GM23338 (cell line): ENCODE measurements at regions not wholly inside any gene's neighbourhood (a gene's known extent, or its start where the extent isn't known, plus 50 kb on each side); places are given as distances from the start of the nearest gene placed in this dataset.

Experiments used
- ATAC-seq: fragments of 200-7000 bp; cut with Tn5 transposase; 3 replicates; pipeline ENCODE4 v1.9.1; 2020
- DNase-seq: peaks from one replicate; pipeline ENCODE4 v3.0.0-alpha.2; 2015; ENCODE audit warnings: low spot score
- H2AFZ ChIP-seq: fragments of 200-600 bp; sonication (generic); 2 replicates; pipeline ENCODE4 v1.8.0; 2016; ENCODE audit warnings: antibody characterized with exemption, mild to moderate bottlenecking, moderate library complexity
- H3F3A ChIP-seq: fragments of 200-600 bp; sonication (generic); replicated peaks from 2 replicates; pipeline ENCODE4 v1.8.0; 2017; ENCODE audit warnings: antibody characterized with exemption, mixed run types, low read depth
- H3K27ac ChIP-seq: fragments of 200-600 bp; sonication (generic); 2 replicates; pipeline ENCODE4 v1.6.1; 2016; ENCODE audit warnings: low read depth
- H3K27me3 ChIP-seq: fragments of 200-600 bp; sonication (generic); 2 replicates; pipeline ENCODE4 v1.8.0; 2016; ENCODE audit warnings: mild to moderate bottlenecking, mixed run types, moderate library complexity; ENCODE audit not compliant: insufficient read depth
- H3K36me3 ChIP-seq: fragments of 200-600 bp; sonication (generic); 2 replicates; pipeline ENCODE4 v1.8.0; 2016; ENCODE audit warnings: mild to moderate bottlenecking; ENCODE audit not compliant: insufficient read depth
- H3K4me1 ChIP-seq: fragments of 200-600 bp; sonication (generic); 2 replicates; pipeline ENCODE4 v1.8.0; 2016; ENCODE audit warnings: mild to moderate bottlenecking, moderate library complexity; ENCODE audit not compliant: insufficient read depth
- H3K4me2 ChIP-seq: fragments of 200-600 bp; sonication (generic); 2 replicates; pipeline ENCODE4 v1.7.1; 2017; ENCODE audit warnings: mixed run types
- H3K4me3 ChIP-seq: fragments of 200-600 bp; sonication (generic); 2 replicates; pipeline ENCODE4 v1.6.1; 2016; ENCODE audit warnings: mixed run types
- H3K79me2 ChIP-seq: fragments of 200-600 bp; sonication (generic); replicated peaks from 2 replicates; pipeline ENCODE4 v1.8.0; 2017; ENCODE audit warnings: mild to moderate bottlenecking; ENCODE audit not compliant: insufficient read depth
- H3K9me2 ChIP-seq: fragments of 200-600 bp; sonication (generic); 2 replicates; pipeline ENCODE4 v1.8.0; 2017; ENCODE audit not compliant: insufficient read depth
- H4K20me1 ChIP-seq: fragments of 200-600 bp; sonication (generic); replicated peaks from 2 replicates; pipeline ENCODE4 v1.8.0; 2017; ENCODE audit warnings: mild to moderate bottlenecking; ENCODE audit not compliant: insufficient read depth
- H3K27ac Mint-ChIP-seq: 2 replicates; pipeline ENCODE4 v1.8.0; 2020; ENCODE audit warnings: inconsistent platforms, mild to moderate bottlenecking, moderate library complexity, mixed read lengths
- H3K27me3 Mint-ChIP-seq: 3 replicates; pipeline ENCODE4 v1.8.0; 2022; ENCODE audit warnings: low read depth, mild to moderate bottlenecking, moderate library complexity, mixed read lengths, inconsistent platforms; ENCODE audit not compliant: insufficient read depth, poor library complexity
- H3K36me3 Mint-ChIP-seq: 3 replicates; pipeline ENCODE4 v1.8.0; 2021; ENCODE audit warnings: low read depth, mild to moderate bottlenecking, inconsistent platforms, moderate library complexity, mixed read lengths
- H3K4me1 Mint-ChIP-seq: 3 replicates; pipeline ENCODE4 v1.8.0; 2020; ENCODE audit warnings: mild to moderate bottlenecking, inconsistent platforms, mixed read lengths
- H3K4me3 Mint-ChIP-seq: 3 replicates; pipeline ENCODE4 v1.8.0; 2021; ENCODE audit warnings: moderate library complexity, mild to moderate bottlenecking, inconsistent platforms, mixed read lengths
- H3K9me3 Mint-ChIP-seq: 3 replicates; pipeline ENCODE4 v1.8.0; 2020; ENCODE audit warnings: moderate library complexity, mild to moderate bottlenecking, inconsistent platforms, mixed read lengths
- CREB1 ChIP-seq: fragments of 250-450 bp; sonication (Bioruptor Pico); IDR thresholded peaks from 2 replicates; pipeline ENCODE4 v1.5.0; 2020; ENCODE audit warnings: low read depth, mild to moderate bottlenecking, moderate library complexity
- EZH2 ChIP-seq: fragments of 200-600 bp; sonication (generic); IDR thresholded peaks from one replicate; pipeline ENCODE4 v1.8.0; 2017; ENCODE audit warnings: antibody characterized with exemption, mild to moderate bottlenecking, low read depth; ENCODE audit not compliant: unreplicated experiment
- EZH2phosphoT487 ChIP-seq: fragments of 200-600 bp; sonication (generic); IDR thresholded peaks from one replicate; pipeline ENCODE4 v1.8.1; 2018; ENCODE audit warnings: antibody characterized with exemption; ENCODE audit not compliant: unreplicated experiment
- JUNB ChIP-seq: IDR thresholded peaks from one replicate; pipeline ENCODE4 v1.6.1; 2016; ENCODE audit warnings: antibody characterized with exemption; ENCODE audit not compliant: unreplicated experiment
- NANOG ChIP-seq: IDR thresholded peaks from 2 replicates; pipeline ENCODE4 v1.6.1; 2016; ENCODE audit warnings: antibody characterized with exemption, borderline replicate concordance
- POLR2AphosphoS5 ChIP-seq: IDR thresholded peaks from 2 replicates; pipeline ENCODE4 v1.6.1; 2016; ENCODE audit warnings: antibody characterized with exemption, low read depth
- STAT1 ChIP-seq: IDR thresholded peaks from one replicate; pipeline ENCODE4 v1.6.1; 2016; ENCODE audit warnings: antibody characterized with exemption; ENCODE audit not compliant: unreplicated experiment
- ZNF114 ChIP-seq: fragments of 250-450 bp; sonication (Bioruptor Pico); IDR thresholded peaks from 2 replicates; pipeline ENCODE4 v1.5.0; 2020; ENCODE audit warnings: mild to moderate bottlenecking, moderate library complexity
- ZNF331 ChIP-seq: fragments of 250-450 bp; sonication (Bioruptor Pico); IDR thresholded peaks from 2 replicates; pipeline ENCODE4 v1.5.0; 2020; ENCODE audit warnings: low read depth, mild to moderate bottlenecking, moderate library complexity
- TF ChIP-seq, protein P1 (sequence below), 2 experiments: fragments of 200-600 bp in 1 of 2; sonication (generic) in 1 of 2; conservative IDR thresholded peaks; 2 replicates each; pipeline versions ENCODE4 v1.5.1 to v1.6.1; 2016 to 2017; ENCODE audit warnings: antibody characterized with exemption in 2 of 2, low read depth in 2 of 2, mild to moderate bottlenecking in 2 of 2, moderate library complexity in 1 of 2
- TF ChIP-seq, protein P2 (sequence below): fragments of 250-450 bp; sonication (Bioruptor Pico); IDR thresholded peaks from 2 replicates; pipeline ENCODE4 v1.5.0; 2020; ENCODE audit warnings: mild to moderate bottlenecking, moderate library complexity
- TF ChIP-seq, protein P3 (sequence below): IDR thresholded peaks from one replicate; pipeline ENCODE4 v1.6.1; 2018; ENCODE audit warnings: antibody characterized with exemption; ENCODE audit not compliant: unreplicated experiment
- TF ChIP-seq, protein P4 (sequence below): IDR thresholded peaks from 2 replicates; pipeline ENCODE4 v1.6.1; 2016; ENCODE audit warnings: antibody characterized with exemption

DNA sequence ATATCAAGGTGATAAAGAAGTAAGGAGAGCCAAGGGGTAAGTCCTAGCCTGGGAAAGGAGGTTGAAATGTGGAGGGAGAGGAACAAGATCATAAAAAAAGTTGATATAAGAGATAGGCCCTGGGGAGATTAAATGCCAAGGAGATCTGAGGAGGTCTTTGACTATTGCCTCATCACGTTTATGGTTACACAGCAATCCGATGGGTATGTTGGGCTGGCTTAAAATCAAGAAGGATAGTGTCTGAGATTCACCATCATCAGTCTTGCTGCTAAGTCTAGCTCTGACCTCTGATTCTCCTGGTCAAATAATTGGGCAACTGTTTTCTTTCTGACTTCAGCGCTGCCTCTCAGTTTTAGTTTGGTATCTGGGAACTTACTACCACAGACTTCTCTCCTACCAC is 416.3 kb downstream of the GPATCH2 start:
- H3K27me3 ChIP-seq = no peaks in the 10 kb centered on the region
- Mint-ChIP-seq H3K4me1 (no peaks in the 10 kb centered on the region), H3K4me3 (no peak overlapping the region)

More for the DNA sequence above, 416.3 kb downstream of the GPATCH2 start:
- Histone ChIP-seq H3K27ac (no peak overlapping the region), H4K20me1 (no peaks in the 10 kb centered on the region), H3K4me1 (no peaks in the 10 kb centered on the region), H3F3A (no peaks in the 10 kb centered on the region), H2AFZ (no peak overlapping the region), H3K36me3 (no peaks in the 10 kb centered on the region), H3K4me3 (no peak overlapping the region), H3K4me2 (no peak overlapping the region), H3K79me2 (no peaks in the 10 kb centered on the region), H3K9me2 (no peaks in the 10 kb centered on the region)
- Mint-ChIP-seq H3K36me3 (no peaks in the 10 kb centered on the region), H3K27ac (no peak overlapping the region), H3K27me3 (no peaks in the 10 kb centered on the region), H3K9me3 (no peaks in the 10 kb centered on the region)
- ATAC-seq (no peak), DNase-seq (no peak)
- TF ChIP-seq EZH2phosphoT487 = no peak
- TF ChIP-seq, protein P1, sequence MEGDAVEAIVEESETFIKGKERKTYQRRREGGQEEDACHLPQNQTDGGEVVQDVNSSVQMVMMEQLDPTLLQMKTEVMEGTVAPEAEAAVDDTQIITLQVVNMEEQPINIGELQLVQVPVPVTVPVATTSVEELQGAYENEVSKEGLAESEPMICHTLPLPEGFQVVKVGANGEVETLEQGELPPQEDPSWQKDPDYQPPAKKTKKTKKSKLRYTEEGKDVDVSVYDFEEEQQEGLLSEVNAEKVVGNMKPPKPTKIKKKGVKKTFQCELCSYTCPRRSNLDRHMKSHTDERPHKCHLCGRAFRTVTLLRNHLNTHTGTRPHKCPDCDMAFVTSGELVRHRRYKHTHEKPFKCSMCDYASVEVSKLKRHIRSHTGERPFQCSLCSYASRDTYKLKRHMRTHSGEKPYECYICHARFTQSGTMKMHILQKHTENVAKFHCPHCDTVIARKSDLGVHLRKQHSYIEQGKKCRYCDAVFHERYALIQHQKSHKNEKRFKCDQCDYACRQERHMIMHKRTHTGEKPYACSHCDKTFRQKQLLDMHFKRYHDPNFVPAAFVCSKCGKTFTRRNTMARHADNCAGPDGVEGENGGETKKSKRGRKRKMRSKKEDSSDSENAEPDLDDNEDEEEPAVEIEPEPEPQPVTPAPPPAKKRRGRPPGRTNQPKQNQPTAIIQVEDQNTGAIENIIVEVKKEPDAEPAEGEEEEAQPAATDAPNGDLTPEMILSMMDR (conservative IDR thresholded peaks at IDR 0.05; ENCODE audit: low read depth in 2 of 2) = no peak
- TF ChIP-seq, protein P2, sequence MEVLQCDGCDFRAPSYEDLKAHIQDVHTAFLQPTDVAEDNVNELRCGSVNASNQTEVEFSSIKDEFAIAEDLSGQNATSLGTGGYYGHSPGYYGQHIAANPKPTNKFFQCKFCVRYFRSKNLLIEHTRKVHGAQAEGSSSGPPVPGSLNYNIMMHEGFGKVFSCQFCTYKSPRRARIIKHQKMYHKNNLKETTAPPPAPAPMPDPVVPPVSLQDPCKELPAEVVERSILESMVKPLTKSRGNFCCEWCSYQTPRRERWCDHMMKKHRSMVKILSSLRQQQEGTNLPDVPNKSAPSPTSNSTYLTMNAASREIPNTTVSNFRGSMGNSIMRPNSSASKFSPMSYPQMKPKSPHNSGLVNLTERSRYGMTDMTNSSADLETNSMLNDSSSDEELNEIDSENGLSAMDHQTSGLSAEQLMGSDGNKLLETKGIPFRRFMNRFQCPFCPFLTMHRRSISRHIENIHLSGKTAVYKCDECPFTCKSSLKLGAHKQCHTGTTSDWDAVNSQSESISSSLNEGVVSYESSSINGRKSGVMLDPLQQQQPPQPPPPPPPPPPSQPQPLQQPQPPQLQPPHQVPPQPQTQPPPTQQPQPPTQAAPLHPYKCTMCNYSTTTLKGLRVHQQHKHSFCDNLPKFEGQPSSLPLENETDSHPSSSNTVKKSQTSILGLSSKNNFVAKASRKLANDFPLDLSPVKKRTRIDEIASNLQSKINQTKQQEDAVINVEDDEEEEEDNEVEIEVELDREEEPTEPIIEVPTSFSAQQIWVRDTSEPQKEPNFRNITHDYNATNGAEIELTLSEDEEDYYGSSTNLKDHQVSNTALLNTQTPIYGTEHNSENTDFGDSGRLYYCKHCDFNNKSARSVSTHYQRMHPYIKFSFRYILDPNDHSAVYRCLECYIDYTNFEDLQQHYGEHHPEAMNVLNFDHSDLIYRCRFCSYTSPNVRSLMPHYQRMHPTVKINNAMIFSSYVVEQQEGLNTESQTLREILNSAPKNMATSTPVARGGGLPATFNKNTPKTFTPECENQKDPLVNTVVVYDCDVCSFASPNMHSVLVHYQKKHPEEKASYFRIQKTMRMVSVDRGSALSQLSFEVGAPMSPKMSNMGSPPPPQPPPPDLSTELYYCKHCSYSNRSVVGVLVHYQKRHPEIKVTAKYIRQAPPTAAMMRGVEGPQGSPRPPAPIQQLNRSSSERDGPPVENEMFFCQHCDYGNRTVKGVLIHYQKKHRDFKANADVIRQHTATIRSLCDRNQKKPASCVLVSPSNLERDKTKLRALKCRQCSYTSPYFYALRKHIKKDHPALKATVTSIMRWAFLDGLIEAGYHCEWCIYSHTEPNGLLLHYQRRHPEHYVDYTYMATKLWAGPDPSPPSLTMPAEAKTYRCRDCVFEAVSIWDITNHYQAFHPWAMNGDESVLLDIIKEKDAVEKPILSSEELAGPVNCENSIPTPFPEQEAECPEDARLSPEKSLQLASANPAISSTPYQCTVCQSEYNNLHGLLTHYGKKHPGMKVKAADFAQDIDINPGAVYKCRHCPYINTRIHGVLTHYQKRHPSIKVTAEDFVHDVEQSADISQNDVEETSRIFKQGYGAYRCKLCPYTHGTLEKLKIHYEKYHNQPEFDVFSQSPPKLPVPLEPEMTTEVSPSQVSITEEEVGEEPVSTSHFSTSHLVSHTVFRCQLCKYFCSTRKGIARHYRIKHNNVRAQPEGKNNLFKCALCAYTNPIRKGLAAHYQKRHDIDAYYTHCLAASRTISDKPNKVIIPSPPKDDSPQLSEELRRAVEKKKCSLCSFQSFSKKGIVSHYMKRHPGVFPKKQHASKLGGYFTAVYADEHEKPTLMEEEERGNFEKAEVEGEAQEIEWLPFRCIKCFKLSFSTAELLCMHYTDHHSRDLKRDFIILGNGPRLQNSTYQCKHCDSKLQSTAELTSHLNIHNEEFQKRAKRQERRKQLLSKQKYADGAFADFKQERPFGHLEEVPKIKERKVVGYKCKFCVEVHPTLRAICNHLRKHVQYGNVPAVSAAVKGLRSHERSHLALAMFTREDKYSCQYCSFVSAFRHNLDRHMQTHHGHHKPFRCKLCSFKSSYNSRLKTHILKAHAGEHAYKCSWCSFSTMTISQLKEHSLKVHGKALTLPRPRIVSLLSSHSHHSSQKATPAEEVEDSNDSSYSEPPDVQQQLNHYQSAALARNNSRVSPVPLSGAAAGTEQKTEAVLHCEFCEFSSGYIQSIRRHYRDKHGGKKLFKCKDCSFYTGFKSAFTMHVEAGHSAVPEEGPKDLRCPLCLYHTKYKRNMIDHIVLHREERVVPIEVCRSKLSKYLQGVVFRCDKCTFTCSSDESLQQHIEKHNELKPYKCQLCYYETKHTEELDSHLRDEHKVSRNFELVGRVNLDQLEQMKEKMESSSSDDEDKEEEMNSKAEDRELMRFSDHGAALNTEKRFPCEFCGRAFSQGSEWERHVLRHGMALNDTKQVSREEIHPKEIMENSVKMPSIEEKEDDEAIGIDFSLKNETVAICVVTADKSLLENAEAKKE (CRISPR knock-in tag) = no peak
- TF ChIP-seq NANOG = no peak
- no peak for TF ChIP-seq ZNF114 (CRISPR knock-in tag)
- no peak for TF ChIP-seq JUNB
- TF ChIP-seq, protein P3, sequence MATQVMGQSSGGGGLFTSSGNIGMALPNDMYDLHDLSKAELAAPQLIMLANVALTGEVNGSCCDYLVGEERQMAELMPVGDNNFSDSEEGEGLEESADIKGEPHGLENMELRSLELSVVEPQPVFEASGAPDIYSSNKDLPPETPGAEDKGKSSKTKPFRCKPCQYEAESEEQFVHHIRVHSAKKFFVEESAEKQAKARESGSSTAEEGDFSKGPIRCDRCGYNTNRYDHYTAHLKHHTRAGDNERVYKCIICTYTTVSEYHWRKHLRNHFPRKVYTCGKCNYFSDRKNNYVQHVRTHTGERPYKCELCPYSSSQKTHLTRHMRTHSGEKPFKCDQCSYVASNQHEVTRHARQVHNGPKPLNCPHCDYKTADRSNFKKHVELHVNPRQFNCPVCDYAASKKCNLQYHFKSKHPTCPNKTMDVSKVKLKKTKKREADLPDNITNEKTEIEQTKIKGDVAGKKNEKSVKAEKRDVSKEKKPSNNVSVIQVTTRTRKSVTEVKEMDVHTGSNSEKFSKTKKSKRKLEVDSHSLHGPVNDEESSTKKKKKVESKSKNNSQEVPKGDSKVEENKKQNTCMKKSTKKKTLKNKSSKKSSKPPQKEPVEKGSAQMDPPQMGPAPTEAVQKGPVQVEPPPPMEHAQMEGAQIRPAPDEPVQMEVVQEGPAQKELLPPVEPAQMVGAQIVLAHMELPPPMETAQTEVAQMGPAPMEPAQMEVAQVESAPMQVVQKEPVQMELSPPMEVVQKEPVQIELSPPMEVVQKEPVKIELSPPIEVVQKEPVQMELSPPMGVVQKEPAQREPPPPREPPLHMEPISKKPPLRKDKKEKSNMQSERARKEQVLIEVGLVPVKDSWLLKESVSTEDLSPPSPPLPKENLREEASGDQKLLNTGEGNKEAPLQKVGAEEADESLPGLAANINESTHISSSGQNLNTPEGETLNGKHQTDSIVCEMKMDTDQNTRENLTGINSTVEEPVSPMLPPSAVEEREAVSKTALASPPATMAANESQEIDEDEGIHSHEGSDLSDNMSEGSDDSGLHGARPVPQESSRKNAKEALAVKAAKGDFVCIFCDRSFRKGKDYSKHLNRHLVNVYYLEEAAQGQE = no peak
- TF ChIP-seq EZH2 = no peak
- TF ChIP-seq ZNF331 (CRISPR knock-in tag) = no peak
- no peak for TF ChIP-seq CREB1
- TF ChIP-seq POLR2AphosphoS5 = no peak
- no peak for TF ChIP-seq STAT1
- TF ChIP-seq, protein P4, sequence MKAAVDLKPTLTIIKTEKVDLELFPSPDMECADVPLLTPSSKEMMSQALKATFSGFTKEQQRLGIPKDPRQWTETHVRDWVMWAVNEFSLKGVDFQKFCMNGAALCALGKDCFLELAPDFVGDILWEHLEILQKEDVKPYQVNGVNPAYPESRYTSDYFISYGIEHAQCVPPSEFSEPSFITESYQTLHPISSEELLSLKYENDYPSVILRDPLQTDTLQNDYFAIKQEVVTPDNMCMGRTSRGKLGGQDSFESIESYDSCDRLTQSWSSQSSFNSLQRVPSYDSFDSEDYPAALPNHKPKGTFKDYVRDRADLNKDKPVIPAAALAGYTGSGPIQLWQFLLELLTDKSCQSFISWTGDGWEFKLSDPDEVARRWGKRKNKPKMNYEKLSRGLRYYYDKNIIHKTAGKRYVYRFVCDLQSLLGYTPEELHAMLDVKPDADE = no peak
